ENCODE measurements at regions not wholly inside any gene's neighbourhood (a gene's known extent, or its start where the extent isn't known, plus 50 kb on each side); places are given as distances from the start of the nearest gene placed in this dataset.

- Histone ChIP-seq H3K18ac (ENCODE audit: low read depth, low read length) (no peak overlapping the region), H3K4me2 (ENCODE audit: low read depth, low read length) (no peak overlapping the region), H3K14ac (replicated peaks; ENCODE audit: low read depth, low read length) (no peak overlapping the region), H4K91ac (ENCODE audit: insufficient read depth, low read depth, low read length) (no peak overlapping the region), H3K23ac (ENCODE audit: low read depth, low read length) (no peak overlapping the region), H2AK5ac (ENCODE audit: low read depth, low read length) (no peak overlapping the region), H3K36me3 (ENCODE audit: control insufficient read depth, insufficient read depth, low read length) (no peaks in the 10 kb centered on the region), H2BK20ac (ENCODE audit: low read depth, low read length) (no peak overlapping the region), H3K4me3 (ENCODE audit: insufficient read depth, low read depth, low read length) (no peak overlapping the region), H2BK120ac (ENCODE audit: low read depth, low read length) (no peak overlapping the region), H3K4ac (ENCODE audit: low read depth, low read length) (no peak overlapping the region), H3K79me1 (ENCODE audit: low read depth in 1 of 2, low read length in 2 of 2) (no peaks in the 10 kb centered on the region), H4K8ac (ENCODE audit: low read depth in 2 of 2, low read length in 2 of 2) (no peak overlapping the region), H2BK5ac (ENCODE audit: low read depth, low read length, poor library complexity, severe bottlenecking) (no peak overlapping the region), H2AFZ (replicated peaks; ENCODE audit: low read length, poor library complexity) (no peak overlapping the region), H4K5ac (ENCODE audit: low read depth, low read length) (no peak overlapping the region), H4K20me1 (ENCODE audit: insufficient read depth, low read length) (no peaks in the 10 kb centered on the region), H3K27ac (ENCODE audit: insufficient read depth, low read length) (no peak overlapping the region), H2BK15ac (ENCODE audit: low read depth, low read length) (no peak overlapping the region), H2AK9ac (replicated peaks; ENCODE audit: low read depth, low read length, poor library complexity) (no peak overlapping the region), H3K9me1 (ENCODE audit: insufficient read depth, low read length) (no peaks in the 10 kb centered on the region), H3K9ac (ENCODE audit: low read depth, low read length) (no peak overlapping the region), H3K4me1 (ENCODE audit: control insufficient read depth, insufficient read depth, low read length) (no peaks in the 10 kb centered on the region; the same call in 1 of the 2 replicates), H3K9me3 (ENCODE audit: control insufficient read depth, insufficient read depth, low read length) (no peaks in the 10 kb centered on the region), H3K56ac (ENCODE audit: extremely low read depth, insufficient read depth, low read length) (no peak overlapping the region), H3K27me3 (ENCODE audit: control insufficient read depth, insufficient read depth, low read length) (no peaks in the 10 kb centered on the region)
- intact Hi-C loops (cut with micrococcal nuclease) (no loop called here), in situ Hi-C loops (cut with MboI; ENCODE audit: low sequenced_read_pairs) (no loop called here), dilution Hi-C loops (cut with HindIII; ENCODE audit: low sequenced_read_pairs, unreplicated experiment) (no loop called here)
- 86% methylated on average over 1 of the region's 2 CpGs; no CpG with 5 or more reads in 1 of the 2 experiments for WGBS, 2 experiments (ENCODE audit: extremely low coverage in 2 of 2, insufficient read length in 1 of 2)
- no peak for TF ChIP-seq MAFK (IDR thresholded peaks at IDR 0.05; ENCODE audit: low read depth, low read length)
- TF ChIP-seq CEBPB (IDR thresholded peaks at IDR 0.05; ENCODE audit: low read depth, low read length) = no peak
- no peak for TF ChIP-seq BHLHE40 (IDR thresholded peaks at IDR 0.05; ENCODE audit: low read depth, low read length)
- no peak for TF ChIP-seq MAZ (IDR thresholded peaks at IDR 0.05; ENCODE audit: borderline replicate concordance, low read depth, low read length)
- TF ChIP-seq RCOR1 (IDR thresholded peaks at IDR 0.05; ENCODE audit: insufficient replicate concordance, low read length) = no peak
- no peak for TF ChIP-seq RFX5 (IDR thresholded peaks at IDR 0.05; ENCODE audit: low read depth, low read length)
- TF ChIP-seq CTCF (conservative IDR thresholded peaks at IDR 0.05; ENCODE audit: low read depth, low read length) = no peak
- TF ChIP-seq FOS (IDR thresholded peaks at IDR 0.05; ENCODE audit: low read depth, low read length) = no peak
- TF ChIP-seq NFE2L2 (IDR thresholded peaks at IDR 0.05; ENCODE audit: low read depth, low read length) = no peak
- no peak for TF ChIP-seq SMC3 (IDR thresholded peaks at IDR 0.05; ENCODE audit: low read depth, low read length)
- no peak for TF ChIP-seq ELK1 (IDR thresholded peaks at IDR 0.05; ENCODE audit: borderline replicate concordance, low read depth, low read length)
- no peak for TF ChIP-seq POLR2A (IDR thresholded peaks at IDR 0.05; ENCODE audit: low read depth, low read length)
- ATAC-seq (ENCODE audit: low read depth) (no peak), DNase-seq (no peak)
- no TSS peak for BruUV-seq (replicated peaks)
- CTCF ChIA-PET = interaction anchor here (0.6 kb wide), 1 partner anchor 130 kb away, joined by 4 read pairs; no protein-coding TSS in a partner anchor
- POLR2A ChIA-PET (ENCODE audit: unreplicated experiment) = interaction anchor here (0.6 kb wide), 1 partner anchor 74 kb away, joined by 4 read pairs; no protein-coding TSS in a partner anchor
Measured at GRCh38 chr10:35852721-35853120, 210.6 kb upstream of the FZD8 start.

Measured in IMR-90 (cell line).